Activated CD4-positive, CD25-positive, alpha-beta regulatory T cell (primary cell): ENCODE measurements at regions not wholly inside any gene's neighbourhood (a gene's known extent, or its start where the extent isn't known, plus 50 kb on each side); places are given as distances from the start of the nearest gene placed in this dataset.
"Not testable (repeated sequence)": the region's sequence is repeated elsewhere in the genome, so short reads cannot be mapped to it uniquely, and the experiment has no call there.

ENCODE experiments used
- DNase-seq, 4 experiments: peaks; one replicate each; lab custom pipeline; 2025; lab: John Stamatoyannopoulos, UW

DNA sequence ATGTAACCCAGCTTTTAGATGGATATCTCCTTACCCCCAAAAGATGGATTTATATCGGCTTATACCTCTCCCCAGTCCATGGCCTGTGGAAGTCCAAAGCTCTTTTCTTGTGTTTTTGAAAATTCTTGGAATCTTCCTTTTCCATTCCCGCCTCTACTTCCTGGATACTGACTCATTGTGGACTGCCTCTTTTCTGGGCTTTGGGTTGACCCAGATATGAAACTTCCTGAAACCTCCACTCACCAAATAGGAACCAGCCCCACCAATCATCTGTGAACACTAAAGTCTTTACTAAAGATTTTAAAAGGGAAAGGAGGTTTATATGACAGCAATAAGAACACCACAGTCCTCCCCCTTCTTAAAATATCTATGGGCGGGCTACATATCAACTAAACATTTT lies 163.4 kb upstream of the SYN3 start:
- DNase-seq = no peak

- no peak for DNase-seq
Measured at GRCh38 chr22:33220476-33221080, 162.4 kb upstream of the SYN3 start.

DNA sequence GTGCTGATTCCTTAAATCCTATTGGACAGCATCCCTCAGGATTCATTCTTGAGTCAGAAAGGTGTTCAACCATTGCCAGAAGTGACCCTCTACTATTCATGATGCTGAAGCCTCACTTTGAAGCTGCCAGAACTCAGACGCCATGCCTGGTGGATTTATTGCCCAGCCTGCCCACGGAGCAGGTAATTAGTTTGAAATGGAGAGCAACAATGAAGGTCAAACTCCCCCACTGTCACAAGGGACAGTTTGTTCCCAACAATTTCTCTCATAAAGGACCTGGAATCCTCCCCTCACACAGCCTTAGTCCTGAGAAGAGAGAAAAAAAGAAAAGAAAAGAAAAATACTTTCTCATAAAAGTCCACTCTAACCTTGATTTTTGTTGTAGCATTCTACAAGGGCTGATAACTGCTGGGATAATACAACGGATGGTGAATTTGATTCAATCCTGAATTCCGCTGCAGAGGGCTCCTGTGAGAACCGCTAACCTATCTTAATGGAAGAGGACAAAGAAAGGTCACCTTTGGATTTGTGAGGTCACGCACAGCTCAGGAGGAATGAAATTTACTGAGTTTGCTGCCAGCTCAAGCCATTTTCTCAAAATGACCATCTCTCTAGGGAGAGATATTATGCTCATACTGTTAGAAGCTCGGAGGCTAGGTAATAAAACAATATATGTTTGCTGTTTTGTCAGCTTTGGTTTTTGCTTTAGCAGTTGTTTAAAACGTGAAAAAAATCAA lies 161.6 kb upstream of the SYN3 start:
- DNase-seq = no peak

GRCh38 chr22:33213383-33214075 lies 155.3 kb upstream of the SYN3 start:
- DNase-seq = no peak

DNA sequence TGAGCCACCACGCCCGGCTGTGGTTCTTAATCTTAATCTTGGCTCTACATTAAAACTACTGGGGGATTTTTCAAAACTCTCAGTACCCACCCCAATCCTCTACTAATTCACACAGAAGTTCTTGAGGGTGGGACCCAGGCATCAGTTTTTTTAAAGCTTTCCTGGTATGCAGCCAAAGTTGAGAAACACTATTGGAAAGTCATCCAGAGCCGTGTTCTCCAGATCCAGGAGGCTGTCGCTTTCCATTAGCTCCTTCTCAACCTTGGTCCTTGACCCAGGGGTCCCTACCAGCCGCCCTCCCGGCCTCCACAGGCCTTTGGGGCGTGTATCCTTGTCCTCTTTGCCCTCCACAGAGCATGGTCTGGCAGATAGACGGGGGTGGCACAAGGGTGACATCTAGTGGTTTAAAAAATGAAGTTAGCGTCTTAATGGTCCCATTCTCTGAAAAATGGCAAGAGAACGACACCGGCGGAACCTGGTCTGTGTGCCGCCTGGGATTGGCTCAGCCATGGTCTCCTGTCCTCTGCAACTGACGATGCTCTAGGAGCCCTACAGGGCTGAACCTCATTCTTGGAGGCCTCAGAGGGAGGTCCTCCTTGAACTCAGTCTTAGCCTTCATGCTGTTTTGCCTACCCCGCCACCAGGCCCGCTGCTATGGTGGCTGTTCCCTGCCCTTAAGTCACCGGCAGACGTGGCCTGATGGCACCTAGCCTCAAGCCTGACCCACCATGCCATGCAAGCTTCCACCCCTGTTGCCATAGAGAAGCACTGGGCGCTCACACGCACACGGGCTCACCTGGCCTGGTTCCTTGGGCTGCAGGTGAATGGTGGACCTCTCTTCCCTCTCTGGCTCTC lies 152.0 kb upstream of the SYN3 start:
- no peak for DNase-seq

- no peak for DNase-seq
Measured at GRCh38 chr22:33204408-33204807, 146.2 kb upstream of the SYN3 start.

DNA sequence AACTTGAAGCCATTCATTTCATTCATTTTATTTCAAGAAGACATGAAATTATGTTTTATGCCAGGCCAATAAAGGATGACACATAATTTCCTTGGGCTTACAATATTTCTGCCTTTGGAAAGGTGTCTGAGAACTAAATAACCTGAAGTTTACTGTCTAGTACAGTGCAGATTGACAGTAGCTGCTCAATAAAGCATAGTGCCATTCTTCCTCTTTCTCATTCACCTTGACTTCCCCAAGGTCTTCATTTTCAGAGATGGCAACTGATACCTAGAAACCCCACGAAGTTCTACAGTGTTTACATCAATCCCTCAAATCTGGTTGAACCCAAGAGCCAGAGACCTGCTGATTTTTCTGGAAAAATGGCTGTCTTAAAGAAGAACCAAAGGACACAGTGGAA lies 144.3 kb upstream of the SYN3 start:
- DNase-seq = no peak

DNA sequence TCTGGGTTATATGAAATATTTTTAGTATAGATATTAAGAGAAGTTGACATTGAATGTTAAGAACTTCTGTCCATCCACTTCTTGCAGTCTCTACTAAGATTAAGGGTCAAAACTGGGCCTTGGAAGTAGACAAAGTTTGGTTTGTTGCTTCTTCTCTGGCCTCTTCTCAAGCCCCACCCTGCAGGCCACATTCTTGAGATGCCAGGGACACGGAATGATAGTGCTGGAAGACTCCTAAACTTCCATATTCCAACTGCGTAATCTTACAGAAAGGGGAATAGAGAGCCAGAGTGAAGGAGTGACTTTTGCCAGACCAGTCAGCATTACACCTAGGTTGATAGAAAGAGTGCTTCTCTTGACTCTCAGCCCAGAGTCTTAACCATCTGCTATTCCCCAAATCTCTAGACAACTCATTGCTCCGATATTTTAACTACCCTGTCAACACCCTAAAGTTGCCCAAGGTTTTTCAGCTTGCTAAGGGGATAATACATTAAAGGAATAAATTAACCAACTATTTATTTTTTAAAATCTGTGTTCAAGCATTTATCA lies 136.4 kb upstream of the SYN3 start:
- no peak for DNase-seq

DNA sequence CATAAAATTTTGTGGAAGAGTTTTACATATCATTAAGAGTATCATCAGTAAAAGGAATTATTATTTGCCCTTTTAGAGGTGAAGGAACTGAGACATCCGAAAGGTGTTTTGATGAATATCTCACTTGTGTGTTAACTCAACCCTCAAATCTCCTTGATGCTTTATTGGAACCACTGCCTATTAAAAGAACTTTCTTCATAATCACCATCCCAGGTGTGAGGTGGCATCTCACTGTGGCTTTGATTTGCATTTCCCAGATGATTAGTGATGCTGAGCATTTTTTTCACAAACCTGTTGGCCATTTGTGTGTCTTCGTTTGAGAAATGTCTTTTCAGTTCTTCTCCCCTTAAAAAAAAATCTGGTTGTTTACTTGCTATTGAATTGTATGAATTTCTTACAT lies 134.0 kb upstream of the SYN3 start:
- DNase-seq = no peak

- no peak for DNase-seq
Measured at GRCh38 chr22:33188326-33188725, 130.1 kb upstream of the SYN3 start.

DNA sequence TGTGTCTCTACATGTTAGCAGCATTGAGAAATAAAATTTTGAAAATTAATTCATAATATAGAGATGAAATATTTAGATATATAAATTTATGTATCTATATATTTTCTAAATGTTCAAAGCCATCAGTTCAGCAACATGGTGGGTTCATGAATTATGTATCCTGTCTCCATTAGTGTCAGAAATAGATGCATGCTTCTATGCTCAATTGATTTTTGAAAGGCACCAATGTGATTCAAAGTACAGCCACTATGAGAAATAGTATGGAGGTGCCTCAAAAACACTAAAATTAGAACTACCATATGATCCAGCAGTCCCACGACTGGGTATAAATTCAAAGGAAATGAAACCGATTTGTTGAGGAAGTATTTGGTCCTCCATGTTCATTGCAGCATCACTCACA lies 128.6 kb upstream of the SYN3 start:
- no peak for DNase-seq

GRCh38 chr22:33180356-33180755 lies 122.2 kb upstream of the SYN3 start:
- no peak for DNase-seq

DNA sequence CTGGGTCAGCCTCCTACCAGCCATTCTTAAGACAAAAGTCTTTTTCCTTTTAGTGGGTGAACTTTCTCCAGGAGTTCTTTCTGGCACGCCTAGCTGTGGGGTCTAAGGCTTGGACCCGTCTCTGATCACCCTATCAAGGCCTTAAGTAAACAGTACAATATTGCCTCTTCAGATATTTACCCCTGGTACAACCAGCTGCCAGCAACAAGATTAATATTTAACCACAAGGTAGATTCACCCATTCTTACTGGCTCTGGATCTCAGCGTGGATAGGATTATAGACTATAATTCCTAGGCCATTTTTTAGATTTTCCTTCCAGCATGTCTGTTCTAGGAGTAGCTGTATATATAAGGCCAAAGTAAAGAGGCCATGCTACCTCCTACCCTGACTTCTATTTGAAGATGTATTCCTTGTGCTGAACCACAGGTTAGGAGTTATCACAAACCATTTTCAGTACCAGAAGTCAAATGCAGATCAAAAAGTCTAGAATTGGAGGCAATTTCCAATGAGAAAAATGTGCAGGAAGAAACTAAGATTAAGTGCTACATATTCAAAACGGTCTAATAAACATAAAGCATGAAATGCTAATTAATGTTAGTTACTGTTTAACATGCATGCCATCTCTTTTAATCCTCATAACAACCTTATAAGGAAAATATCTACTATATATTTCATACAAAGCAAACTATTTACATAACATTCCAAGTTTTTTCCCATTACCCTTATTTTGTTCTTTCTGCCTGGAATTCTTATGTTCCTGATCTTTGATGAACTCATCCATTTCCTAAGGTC lies 110.0 kb upstream of the SYN3 start:
- DNase-seq = no peak

DNA sequence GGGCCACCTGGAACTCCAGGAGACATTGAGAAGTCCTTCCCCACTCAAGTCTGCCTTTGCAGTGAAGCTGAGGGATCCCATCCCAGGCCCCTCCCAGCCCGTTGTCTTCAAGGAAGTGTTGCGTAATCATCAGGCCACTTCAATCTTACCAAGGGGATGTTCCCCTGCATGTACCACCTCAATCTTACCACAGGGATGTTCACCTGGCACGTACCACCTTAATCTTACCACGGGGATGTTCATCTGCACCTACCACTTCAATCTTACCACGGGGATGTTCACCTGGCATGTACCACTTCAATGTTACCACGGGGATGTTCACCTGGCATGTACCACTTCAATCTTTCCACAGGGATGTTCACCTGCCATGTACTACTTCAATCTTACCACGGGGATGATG lies 108.0 kb upstream of the SYN3 start:
- no peak for DNase-seq

GRCh38 chr22:33163815-33164214 lies 105.6 kb upstream of the SYN3 start:
- no peak for DNase-seq

GRCh38 chr22:33162196-33162595 lies 104.0 kb upstream of the SYN3 start:
- no peak for DNase-seq

GRCh38 chr22:33160525-33160924 lies 102.3 kb upstream of the SYN3 start:
- no peak for DNase-seq

DNA sequence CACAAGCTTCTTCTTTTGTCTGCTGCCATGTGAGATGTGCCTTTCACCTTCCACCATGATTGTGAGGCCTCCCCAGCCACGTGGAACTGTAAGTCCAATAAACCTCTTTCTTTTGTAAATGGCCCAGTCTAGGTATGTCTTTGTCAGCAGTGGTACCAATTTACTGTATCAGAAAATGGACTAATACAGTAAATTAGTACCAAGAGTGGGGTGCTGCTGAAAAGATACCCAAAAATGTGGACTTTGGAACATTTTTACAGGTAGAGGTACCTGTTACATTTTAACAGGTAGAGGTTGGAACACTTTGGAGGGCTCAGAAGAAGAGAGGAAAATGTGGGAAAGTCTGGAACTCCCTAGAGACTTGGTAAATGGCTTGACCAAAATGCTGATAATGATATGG lies 96.8 kb upstream of the SYN3 start:
- not testable (repeated sequence) for DNase-seq

DNA sequence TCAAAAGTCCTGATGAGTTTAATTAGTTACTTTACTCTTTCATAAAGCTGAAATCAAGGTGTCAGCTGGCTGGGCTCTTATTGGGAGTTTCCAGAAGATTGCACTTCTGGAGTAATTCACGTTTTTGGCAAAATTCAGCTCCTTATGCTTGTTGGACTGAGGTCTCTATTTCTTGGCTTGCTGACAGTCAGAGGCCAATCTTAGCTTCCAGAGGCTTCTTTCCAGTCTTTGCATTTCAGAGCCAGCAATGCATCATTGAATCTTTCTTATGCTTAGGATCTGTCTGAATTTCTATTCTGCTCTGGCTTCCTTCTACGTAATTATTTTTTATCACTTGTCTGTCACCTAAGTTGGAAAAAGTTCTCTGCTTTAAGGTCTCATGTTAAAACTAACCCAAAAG lies 91.4 kb upstream of the SYN3 start:
- DNase-seq = no peak

DNA sequence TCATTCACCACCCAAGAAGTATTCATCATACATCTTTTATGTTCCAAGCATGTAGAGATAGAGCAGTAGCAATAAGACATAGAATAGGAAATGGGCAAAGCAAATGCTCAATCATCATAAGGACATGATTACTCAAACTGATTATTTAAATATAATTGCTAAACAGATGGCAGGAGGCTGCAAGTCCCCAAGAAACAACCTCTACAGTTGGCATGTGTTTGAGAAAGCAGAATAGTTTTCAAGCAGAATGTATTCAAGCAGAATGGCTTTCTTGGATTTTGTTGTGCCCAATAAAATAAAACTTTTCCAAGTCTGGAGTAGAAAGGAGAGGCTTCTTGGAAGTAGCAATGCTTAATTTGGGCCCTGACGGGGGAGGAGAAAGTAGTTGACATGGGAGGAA lies 86.5 kb upstream of the SYN3 start:
- no peak for DNase-seq

DNA sequence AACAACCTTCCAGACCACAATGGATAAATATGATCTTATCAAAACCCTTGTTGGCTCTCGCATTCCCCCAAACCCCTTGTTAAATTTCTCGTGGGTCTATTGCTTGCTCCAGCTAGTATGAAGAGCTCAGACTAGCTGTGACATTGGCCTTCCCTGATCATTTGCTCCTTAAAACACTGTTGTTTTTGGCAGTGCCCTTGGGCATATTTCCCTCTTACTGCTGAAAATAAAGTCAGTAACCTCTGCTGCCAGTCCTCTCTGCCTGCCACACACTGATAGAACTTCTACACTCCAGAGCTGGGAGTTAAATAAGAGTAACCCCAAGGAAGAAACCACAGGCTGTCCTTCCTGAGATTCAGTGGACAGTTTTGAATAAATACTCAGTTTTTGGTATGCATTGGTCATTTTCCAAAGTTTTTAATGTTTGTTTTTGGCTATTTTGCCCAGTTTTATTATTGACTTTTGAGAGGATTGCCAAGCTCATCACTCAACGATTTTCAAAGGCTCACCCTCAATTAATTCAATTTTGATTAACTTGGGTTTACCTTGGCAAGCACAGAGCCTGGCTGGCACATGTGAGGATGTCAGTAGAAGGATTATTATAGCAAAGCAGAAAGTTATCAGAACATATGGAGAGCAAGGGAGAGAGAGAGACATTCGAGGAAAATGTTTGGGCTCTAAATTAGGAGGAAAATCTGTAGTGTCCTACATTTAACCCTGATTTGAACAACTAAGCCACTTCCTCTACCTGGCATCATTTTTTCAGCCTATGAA lies 84.3 kb upstream of the SYN3 start:
- DNase-seq = no peak
